Sigmoid colon (tissue), 4 donors: ENCODE measurements at regions not wholly inside any gene's neighbourhood (a gene's known extent, or its start where the extent isn't known, plus 50 kb on each side); places are given as distances from the start of the nearest gene placed in this dataset.

Experiments
- EP300 ChIP-seq, 4 donors: sonication (generic); formaldehyde crosslinking; IDR thresholded peaks; one replicate each; pipeline ENCODE4 v1.6.1; 2017; ENCODE audit warnings: antibody characterized with exemption in 4 of 4
- POLR2A ChIP-seq, 2 donors: fragments of 450-650 bp; IDR thresholded peaks; one replicate each; pipeline ENCODE4 v1.6.1; 2016; ENCODE audit warnings: antibody characterized with exemption in 2 of 2, mild to moderate bottlenecking in 2 of 2, moderate library complexity in 2 of 2
- POLR2AphosphoS5 ChIP-seq, 4 donors: sonication (generic); formaldehyde crosslinking; IDR thresholded peaks; one replicate each; pipeline ENCODE4 v1.6.1; 2017; ENCODE audit warnings: antibody characterized with exemption in 4 of 4
- TF ChIP-seq, protein P1 (sequence below), 4 experiments: fragments of 450-650 bp in 3 of 4; fragments of 200-600 bp in 1 of 4; IDR thresholded peaks; one replicate each; pipeline ENCODE4 v1.5.1; 2016 to 2019; ENCODE audit warnings: antibody characterized with exemption in 4 of 4, mild to moderate bottlenecking in 3 of 4, moderate library complexity in 2 of 4

DNA sequence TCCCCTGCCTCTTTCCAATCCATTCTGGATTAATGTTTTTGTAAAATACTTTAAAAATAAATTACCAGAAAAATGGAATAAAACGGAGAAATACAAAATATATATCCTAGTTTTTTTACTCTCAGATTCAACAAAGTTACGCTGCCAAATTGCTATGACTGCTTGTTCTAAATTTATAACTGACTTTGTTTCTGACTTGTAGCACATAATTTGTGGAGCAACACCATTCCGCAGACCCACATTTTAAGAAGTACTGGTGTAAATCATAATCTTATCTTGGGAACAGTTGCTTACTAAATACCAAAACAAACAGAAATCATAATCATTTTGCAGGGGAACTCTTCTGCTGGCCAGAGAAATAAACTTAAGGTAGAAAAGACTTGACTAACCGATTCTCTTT, 339.4 kb upstream of the CBLB start:
- TF ChIP-seq, protein P1, sequence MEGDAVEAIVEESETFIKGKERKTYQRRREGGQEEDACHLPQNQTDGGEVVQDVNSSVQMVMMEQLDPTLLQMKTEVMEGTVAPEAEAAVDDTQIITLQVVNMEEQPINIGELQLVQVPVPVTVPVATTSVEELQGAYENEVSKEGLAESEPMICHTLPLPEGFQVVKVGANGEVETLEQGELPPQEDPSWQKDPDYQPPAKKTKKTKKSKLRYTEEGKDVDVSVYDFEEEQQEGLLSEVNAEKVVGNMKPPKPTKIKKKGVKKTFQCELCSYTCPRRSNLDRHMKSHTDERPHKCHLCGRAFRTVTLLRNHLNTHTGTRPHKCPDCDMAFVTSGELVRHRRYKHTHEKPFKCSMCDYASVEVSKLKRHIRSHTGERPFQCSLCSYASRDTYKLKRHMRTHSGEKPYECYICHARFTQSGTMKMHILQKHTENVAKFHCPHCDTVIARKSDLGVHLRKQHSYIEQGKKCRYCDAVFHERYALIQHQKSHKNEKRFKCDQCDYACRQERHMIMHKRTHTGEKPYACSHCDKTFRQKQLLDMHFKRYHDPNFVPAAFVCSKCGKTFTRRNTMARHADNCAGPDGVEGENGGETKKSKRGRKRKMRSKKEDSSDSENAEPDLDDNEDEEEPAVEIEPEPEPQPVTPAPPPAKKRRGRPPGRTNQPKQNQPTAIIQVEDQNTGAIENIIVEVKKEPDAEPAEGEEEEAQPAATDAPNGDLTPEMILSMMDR (IDR thresholded peaks at IDR 0.05) = no peak
- TF ChIP-seq POLR2A (IDR thresholded peaks at IDR 0.05) (no peak), POLR2AphosphoS5 (IDR thresholded peaks at IDR 0.05) (no peak), EP300 (IDR thresholded peaks at IDR 0.05) (no peak)
